Forelimb muscle (tissue), 1 donor: ENCODE measurements at regions not wholly inside any gene's neighbourhood (a gene's known extent, or its start where the extent isn't known, plus 50 kb on each side); places are given as distances from the start of the nearest gene placed in this dataset.

Experiments used
- DNase-seq: peaks from one replicate; pipeline ENCODE4 v3.0.0-alpha.2; 2013; ENCODE audit warnings: low read depth

DNA sequence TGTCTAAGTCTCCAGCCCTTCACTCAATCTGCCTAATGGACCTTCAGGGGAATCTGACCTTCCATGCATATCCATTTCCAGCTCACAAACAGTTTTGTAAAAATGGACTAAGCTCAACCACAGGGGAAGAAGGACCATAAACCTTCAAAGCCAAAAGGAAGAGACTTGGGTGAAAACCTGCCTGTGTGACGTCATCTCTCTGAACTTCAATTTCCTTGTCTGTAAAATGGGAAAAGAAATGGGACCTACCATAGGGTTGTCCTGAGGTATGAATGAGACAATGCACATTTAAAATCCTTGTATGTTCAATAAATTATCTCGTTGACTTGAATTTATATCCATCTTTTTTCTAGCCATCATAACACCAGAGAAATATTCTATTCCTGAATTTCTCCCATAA lies 370.7 kb downstream of the INSC start:
- no peak for DNase-seq

DNA sequence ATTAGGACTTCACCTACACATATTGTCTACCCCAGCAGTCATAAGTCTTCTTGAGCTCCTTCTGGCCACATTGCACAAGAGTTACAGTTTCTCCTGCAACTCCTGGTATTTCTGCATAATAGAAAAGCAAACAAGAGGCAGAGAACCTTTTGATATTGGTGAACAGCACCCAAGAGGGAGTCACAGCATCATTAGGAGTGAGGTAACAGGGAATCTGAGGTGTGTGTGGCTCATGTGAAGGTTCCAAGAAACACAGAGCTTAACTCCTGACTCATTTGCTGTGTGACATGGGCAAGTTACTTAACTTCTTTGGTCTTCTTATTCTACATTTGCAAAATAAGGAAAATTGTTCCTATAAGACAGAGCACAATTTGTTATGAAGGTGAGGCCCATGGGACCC lies 374.6 kb downstream of the INSC start:
- no peak for DNase-seq

DNA sequence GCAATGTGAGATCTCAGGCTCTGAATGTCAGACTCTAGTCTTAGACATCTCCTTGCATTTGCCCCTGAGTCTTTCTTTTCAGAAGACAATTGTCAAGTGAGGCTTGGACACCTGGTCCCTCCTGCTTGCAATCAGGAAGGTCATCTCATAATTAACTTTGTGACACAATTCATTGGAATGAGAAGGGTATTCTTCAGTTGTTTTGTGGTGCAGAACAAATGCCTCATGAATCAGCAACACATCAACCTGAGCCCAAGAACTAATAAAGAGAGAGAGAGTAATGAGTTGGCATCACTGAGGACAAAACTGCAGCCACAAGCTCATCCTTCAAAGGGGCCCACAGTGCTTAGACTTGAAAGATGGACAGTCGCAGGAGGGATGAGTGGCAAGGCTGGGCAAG lies 375.8 kb downstream of the INSC start:
- no peak for DNase-seq

DNA sequence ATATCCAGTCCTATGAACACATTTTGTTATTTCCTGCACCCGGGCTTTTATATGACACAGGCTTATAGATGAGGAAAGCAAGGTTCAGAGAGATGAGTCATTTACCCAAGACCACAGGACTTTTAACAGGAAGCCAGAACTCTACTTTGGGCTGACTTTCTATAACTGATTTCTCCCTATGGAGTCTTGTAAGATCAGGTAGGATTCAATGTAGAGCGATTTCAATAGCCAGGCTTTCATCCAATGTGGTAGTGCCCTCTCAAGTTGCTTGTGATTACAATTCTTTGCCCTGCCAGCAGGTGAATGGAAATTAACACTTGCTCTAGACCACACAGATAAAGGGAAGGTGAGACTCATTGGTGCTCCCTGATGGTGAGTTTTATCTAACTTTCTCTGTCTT lies 378.3 kb downstream of the INSC start:
- no peak for DNase-seq

DNA sequence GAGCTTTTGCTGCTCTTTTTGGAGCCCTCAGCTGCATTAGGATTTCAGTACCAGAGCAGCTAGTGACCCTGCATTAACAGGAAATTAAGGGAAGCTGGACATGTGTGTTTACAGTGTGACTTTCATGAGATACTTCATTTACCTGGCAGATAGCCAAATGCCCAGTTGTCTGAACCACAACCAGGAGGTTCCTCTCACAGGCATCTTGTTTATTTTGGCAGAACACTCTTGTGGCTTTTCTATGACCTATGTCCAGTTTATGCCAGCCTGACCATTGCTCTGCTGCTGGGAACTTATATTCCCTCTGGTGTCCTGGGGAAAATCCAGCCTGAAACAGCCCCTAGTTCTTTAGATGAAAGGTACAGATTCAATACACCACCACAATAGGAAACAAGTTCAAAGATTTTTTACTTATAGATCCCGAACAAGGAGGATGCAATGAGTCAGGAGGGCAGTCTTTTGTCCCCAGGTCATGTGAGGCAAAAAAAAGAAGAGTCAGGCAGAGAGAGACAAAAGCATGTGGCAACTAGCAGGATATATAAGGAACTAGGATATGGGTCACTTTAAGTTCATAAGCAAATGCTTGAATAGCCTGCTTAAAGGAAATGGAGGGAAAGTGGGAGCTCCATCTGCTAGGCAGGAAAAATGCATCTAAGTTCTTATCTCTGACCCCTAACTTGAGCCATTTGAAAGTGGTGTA lies 379.3 kb downstream of the INSC start:
- DNase-seq, result no peak

DNA sequence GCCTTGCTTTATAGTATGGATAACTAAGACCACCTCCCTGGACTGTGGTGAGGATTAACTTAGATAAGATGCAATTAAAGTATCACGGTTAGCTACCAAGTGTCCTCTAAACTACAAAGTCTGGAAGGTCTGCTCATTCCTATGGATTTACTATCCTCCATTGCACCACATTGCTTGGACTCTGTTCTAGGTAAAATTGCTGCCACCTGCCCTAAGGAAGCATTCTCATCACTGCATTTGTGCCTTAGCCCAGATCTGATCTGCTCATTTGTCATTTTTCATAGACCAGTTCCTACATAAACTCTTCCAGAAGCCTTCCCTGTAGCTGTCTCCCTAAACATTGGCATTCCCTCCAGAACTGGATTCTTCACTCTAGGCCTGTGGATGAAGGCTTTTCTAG lies 380.0 kb downstream of the INSC start:
- DNase-seq, result no peak

DNA sequence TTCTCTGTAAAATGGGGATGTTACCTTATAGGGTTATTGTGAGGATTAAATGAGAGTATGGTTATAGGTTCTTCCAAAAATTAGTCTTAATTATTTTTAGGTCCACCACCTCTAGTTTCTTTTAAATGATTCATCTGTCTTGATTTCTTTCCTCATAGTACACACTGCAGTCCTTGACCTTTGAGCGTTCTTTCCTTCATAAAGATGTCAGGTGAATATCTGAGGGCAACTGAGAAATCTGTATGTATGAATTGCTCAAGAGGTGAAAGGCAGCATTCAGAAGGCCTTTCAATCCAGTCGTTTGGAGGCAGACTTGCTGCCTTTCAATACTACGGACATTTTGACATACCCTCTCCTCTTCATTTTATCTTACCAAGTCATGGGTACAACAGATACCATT lies 380.7 kb downstream of the INSC start:
- DNase-seq, result no peak

DNA sequence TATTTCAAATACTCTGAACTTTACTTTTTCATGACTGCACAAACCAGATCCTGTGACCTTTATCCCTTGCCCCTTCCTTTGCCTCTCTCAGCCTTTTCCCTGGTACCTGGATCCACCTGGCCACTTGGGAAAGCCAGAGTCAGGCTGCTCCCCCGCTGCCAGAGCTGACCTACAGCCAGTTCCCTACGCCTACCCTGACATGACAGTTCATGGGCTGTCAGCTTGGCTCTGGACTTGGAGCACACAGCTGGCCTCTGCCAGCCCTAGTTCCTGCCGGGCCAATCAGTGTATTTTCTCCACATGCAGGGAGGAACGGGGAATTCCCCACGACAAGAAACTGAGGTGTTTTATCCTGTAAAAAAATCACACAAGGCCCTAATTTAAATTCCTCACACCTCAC lies 382.6 kb downstream of the INSC start:
- no peak for DNase-seq

DNA sequence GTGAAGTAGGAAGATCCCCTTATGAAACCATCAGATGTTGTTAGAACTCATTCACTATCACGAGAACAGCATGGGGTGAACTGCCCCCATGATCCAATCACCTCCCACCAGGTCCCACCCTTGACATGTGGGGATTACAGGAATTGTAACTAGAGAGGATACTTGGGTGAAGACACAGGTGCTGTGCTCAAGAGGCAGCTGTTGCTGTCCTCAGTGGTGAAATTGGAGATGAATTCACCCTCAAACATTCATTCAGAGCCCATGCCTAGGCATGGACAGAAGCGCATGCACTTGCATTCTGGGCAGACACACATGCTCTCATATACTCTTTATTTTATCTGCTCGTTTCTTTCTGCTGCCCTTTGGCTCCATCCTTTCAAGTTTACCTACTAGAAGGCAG lies 385.0 kb downstream of the INSC start:
- DNase-seq, result no peak

DNA sequence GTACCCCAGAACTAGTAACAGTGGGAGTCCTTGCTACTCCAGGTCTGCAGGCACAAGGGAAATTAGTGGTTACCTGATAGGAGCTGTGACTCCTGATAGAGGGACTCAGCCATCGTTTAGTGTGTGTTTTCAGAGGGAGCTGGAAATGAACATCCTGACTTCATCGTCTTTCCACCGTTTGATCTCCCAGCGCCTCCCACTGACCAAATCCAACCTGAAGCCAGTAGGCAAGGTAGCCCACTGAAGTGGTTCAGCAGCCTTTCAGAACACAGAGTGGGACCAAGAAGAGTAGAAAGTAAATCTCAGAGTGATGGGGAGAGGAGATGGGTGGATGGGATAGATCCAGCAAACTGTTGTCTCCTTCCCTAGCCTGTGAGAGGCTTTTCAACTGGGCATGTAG lies 385.9 kb downstream of the INSC start:
- no peak for DNase-seq

DNA sequence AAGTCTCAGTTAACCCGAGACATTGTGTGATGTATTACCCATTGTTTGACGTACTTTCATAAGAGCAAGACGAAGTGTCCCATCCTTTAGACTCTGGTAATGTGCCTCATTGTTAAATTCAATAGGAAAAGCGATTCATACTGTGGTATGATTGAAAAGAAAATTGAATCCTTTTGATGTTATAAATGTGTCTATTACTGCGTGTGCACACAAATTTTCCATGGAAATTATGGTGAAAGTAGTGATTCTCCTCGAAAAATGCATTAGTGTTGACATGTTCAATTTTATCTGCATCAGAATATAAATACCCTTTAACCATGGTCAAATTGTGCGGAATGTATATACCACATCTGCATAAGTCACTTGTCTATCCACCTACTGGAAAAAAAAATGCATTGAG lies 386.8 kb downstream of the INSC start:
- no peak for DNase-seq

DNA sequence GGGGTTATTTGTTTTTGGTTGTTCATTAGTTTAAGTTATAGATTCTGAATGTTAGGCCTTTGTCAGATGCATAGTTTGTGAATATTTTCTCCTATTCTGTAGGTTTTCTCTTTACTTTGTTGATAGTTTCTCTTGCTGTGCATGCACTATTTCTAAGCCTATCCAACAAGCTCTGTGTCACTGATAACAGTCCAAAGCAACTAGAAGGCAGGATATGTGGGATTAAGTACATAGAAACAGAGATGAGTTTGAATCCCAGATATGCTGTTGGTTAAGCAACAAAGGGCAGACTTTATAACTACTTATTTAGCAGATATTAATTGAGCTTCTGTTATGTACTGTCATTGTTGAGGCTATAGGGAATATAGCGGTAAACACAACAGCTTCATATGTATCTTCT lies 390.4 kb downstream of the INSC start:
- DNase-seq, result no peak

DNA sequence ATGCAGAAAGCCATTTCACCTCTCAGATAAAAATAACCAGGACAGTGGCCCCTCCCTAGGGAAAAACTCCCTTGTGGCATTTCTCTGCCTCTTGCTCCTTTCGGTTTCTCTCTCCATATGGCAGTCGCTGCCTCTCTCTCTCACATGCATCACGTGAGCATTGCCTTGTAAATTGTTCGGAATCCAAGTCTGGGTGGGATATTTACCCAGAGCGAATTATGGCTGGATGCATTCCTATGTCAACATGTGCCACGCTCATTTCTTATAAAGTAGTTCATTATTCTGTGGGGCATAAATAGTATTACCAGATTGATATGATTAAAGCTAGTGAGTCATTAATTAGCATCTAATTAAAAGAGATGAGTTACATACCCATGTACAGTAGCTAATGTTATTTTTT lies 392.9 kb downstream of the INSC start:
- DNase-seq, result no peak

DNA sequence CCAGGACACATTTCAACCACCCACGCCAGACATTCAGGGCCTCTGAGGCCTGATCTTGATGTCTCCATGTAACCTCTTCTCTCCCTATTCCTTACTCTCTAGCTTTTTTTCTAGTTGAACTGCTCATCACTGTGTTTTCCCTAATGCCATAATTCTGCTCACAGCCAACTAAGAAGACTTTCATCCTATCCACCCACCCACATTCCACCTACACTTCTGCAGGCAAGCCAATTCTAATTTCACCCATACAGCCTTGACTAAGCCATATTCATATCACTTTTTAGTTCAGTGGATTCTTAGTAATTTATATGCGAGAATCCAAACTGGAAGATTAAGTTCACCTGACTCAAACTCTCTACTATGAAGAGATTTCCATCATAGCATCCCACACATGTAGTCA lies 394.4 kb downstream of the INSC start:
- no peak for DNase-seq

DNA sequence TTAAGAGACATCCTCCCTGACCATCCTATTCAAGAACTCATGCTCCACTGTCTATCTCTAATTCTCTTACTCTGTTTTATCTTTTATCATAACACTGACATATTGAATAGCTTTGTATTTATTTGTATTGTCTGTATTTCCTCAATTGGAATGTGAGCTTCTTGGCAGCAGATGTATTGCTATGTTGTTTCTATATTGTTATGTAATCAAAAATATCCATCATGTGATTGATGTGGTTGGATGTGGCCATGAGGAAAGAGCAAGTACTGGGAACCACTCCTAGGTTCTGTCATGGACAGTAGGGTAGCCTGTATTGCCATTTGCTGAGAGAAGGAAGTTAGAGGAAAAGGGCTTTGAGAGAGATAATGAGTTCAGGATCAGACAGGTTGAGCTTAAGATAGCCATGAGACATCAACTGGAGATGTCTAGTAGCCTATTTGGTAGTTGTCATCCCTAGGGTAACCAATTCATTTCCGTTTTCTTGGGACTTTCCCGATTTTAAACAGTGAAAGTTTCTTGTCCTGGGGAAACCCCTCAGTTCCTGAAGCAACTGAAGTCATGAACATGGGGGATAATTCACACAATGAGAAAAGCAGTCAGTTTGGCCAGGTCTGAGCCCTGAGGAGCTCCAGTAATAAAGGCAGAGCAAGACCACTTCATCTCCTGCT lies 404.5 kb downstream of the INSC start:
- DNase-seq, result no peak

DNA sequence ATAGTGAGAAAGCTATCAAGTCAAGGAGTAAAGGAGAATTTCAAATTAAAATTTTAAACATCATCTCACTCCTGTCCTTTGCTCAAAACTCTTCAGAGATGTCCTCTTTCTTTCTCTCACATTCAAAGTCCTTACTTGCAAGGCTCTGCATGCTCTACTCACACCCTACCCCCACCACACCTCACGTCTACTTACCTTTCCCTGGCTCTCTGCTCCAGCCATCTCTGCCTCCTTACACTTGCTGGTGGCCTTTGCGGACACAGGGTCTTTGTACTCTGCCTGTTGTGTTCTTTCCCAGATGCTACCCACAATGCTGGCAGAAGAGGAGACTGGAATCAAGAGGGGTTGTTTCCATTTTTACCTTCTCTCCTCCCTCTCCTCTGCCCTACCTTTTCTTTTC lies 405.2 kb downstream of the INSC start:
- no peak for DNase-seq

DNA sequence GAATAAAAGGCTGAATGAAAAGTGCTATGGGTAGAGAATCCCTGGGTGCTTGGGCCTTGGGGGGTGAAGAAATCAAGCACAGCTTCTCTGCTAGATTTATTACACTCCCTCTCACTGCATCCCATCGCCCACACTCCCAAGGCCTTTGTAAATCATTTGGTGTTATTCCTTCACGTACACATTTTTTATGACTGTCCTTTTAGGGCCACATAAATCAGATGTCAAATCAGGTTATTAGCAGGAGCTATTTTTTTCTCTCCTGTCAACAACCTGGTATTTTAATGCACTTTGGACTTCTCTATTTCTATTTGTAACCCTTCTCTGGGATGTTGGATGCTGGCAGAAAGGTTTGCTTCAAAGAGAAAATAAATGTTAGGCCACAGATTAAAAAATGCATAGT lies 408.8 kb downstream of the INSC start:
- no peak for DNase-seq

DNA sequence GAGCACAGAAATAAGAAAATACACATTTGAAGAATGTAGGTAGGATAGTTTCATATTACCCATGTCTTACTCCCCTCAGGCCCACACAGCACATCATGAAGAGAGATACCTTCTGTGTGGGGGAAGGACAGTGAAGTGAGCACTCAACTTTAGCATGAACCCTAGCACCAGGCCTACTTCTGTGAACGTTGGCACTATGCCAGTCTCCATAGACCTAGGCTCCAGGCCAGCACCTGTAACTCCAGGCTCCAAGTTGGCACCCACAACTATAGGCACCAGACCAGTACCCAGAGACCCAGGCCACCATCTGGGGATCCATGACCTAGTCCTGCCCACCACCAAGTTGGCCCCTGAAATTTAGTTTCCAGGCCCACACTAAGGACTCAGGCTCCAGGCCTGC lies 410.9 kb downstream of the INSC start:
- DNase-seq, result no peak

DNA sequence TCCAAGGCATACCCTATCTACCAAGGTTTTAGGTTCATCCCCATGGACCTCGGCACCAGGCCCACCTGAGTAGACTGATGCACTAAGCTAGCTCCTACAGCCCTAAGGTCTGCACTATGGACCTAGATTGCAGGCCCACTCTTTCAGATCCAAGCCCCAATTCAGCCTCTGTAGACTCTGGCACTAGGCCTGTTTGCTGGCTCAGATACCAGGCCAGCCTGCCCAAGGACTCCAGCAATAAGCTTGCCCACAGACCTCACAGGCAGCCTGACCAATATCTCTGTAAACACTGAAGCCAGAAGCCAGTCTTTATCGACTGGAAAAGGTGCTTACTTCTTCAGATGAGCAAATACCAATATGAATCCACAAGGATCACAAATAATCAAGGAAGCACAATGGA lies 411.3 kb downstream of the INSC start:
- DNase-seq, result no peak

DNA sequence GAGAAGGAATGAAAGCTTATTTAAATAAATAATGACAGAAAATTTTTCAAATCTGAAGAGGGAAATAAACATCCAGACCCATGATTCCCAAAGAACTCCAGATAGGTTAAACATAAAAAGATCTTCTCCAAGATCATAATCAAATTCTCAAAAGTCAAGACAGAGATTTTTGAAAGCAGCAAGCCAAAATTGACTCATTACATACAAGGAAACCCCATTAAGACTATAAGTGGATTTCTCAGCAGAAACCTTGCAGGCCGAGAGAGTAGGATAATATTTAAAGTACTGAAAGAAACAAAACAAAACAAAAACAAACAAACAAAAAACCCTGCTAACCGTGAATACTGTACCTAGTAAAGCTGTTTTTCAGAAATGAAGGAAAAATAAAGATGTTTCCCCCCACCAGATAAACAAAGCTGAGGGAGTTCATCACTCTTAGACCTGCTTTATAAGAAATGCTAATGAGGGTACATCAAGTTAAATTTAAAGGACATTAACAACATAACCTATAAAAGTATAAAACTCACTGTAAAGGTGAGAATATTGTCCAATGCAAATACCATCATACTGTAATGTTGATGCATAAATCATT lies 412.2 kb downstream of the INSC start:
- DNase-seq, result no peak

DNA sequence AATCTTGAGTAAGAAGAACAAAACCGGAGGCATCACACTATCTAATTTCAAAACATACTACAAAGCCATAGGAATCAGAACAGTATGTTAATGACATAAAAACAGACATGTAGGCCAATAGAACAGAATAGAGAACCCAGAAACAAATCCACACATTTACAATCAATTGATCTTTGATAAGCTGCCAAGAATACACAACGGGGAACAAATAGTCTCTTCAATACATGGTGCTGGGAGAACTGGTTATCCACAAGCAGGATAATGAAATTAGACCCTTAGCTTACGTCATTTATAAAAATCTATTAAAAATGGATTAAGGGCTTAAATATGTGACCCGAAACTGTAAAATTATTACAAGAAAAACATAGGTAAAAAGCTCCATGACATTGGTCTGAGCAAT lies 417.7 kb downstream of the INSC start:
- DNase-seq, result no peak

DNA sequence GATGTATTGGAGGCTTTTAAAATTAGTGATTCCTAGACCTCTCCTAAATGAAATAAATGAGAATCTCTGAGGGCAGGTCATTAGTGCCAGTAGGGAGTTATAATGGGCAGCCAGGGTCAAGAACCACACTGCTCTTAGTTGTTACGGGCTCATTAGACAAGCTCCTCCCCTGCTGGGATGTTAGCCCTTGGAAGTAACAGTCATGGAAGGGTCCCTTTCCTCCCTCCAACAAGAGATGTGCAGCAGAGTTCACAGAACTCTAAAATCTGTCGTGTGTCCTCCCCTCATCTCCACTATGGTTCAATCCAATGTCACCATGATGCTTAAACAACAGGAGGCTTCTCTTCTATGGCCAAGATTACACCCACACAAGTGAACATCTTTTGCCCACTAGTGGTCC lies 419.5 kb downstream of the INSC start:
- DNase-seq, result no peak

DNA sequence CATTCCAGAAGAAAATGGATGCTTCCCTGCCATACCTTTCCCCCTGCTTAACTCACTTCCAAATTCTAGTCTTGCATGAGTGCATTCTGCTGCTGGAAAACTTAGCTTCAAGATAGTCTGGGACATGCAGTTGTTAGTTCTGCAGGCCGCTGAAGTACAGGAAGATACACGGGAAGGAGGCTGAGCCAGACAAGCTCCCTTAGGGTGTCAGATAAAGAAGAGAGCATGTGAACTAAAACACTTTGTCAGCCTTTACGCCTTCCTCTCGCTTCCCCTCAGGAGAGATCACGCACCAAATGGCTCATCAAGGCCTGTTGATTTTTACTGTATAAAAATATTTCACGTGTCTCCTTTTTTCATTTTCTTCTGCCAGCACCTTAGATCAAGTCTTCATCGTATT lies 420.7 kb downstream of the INSC start:
- no peak for DNase-seq

DNA sequence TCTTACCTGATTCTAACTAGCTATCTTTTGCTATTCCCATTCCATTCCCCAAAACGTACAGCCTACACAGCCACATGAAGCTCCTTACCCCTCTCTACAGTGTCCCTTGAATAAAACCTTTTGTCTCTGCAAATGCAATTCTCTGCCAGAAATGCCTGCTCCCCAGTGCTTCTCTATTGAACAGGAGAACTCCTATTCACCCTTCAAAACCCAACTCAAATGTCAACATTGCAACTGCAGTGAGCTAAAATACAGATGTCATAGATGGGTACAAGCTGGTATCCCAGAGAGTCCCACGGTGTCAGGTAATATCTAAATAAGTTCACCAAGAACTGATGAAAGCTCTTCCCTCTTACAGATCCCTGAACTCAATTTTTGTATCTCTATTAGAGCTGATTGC lies 421.7 kb downstream of the INSC start:
- no peak for DNase-seq
